ENCODE measurements at regions not wholly inside any gene's neighbourhood (a gene's known extent, or its start where the extent isn't known, plus 50 kb on each side); places are given as distances from the start of the nearest gene placed in this dataset.

DNA sequence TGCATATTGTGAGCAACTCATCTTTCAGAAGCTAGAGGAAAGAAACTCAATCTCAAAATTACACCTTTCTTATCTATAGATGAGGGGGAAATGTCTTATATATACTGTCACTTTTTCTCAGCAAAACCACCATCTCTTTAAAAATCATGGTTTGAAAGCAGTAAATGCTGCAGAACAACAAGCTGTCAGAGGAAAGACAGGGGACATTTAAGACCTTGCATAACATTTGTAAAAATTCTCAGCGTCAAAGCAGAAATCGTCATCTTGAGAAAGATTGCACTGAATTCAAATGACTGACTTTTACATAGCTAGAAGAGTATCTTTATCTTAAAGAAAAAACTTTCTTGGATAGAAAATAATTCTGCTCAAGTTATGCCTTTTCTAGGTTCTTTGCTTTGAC lies 122.2 kb upstream of the CADPS start:
- TF ChIP-seq, protein P1, sequence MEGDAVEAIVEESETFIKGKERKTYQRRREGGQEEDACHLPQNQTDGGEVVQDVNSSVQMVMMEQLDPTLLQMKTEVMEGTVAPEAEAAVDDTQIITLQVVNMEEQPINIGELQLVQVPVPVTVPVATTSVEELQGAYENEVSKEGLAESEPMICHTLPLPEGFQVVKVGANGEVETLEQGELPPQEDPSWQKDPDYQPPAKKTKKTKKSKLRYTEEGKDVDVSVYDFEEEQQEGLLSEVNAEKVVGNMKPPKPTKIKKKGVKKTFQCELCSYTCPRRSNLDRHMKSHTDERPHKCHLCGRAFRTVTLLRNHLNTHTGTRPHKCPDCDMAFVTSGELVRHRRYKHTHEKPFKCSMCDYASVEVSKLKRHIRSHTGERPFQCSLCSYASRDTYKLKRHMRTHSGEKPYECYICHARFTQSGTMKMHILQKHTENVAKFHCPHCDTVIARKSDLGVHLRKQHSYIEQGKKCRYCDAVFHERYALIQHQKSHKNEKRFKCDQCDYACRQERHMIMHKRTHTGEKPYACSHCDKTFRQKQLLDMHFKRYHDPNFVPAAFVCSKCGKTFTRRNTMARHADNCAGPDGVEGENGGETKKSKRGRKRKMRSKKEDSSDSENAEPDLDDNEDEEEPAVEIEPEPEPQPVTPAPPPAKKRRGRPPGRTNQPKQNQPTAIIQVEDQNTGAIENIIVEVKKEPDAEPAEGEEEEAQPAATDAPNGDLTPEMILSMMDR (IDR thresholded peaks at IDR 0.05), result no peak
- intact Hi-C loops (cut with DNase I, micrococcal nuclease), result no loop called here
- H3K9me3 ChIP-seq (ENCODE audit: control insufficient read depth in 1 of 2, insufficient read depth in 1 of 2, low read length in 2 of 2), result no peaks in the 10 kb centered on the region
- no peak overlapping the region for H3K4me3 ChIP-seq (ENCODE audit: low read length)
- no peak for ATAC-seq (ENCODE audit: poor library complexity)
- Mint-ChIP-seq H3K27me3 (no peaks in the 10 kb centered on the region), H3K27ac (no peak overlapping the region), H3K9me3 (peaks cover 9% of the 10 kb centered on the region), H3K36me3 (ENCODE audit: low read depth) (no peaks in the 10 kb centered on the region), H3K4me1 (ENCODE audit: low read depth) (no peaks in the 10 kb centered on the region), H3K4me3 (no peak overlapping the region)
- no peak for DNase-seq
- ChIA-PET POLR2A (no interaction called here), CTCF (no interaction called here)
- no peaks in the 10 kb centered on the region for H3K36me3 ChIP-seq (ENCODE audit: insufficient read depth, low read length)
- H3K27me3 ChIP-seq (ENCODE audit: control insufficient read depth in 1 of 2, insufficient read depth in 2 of 2, low read length in 2 of 2), result no peaks in the 10 kb centered on the region
- H3K27ac ChIP-seq (ENCODE audit: low read depth in 1 of 2, low read length in 2 of 2), result no peak overlapping the region
- H3K4me1 ChIP-seq (ENCODE audit: insufficient read depth, low read length), result no peaks in the 10 kb centered on the region

DNA sequence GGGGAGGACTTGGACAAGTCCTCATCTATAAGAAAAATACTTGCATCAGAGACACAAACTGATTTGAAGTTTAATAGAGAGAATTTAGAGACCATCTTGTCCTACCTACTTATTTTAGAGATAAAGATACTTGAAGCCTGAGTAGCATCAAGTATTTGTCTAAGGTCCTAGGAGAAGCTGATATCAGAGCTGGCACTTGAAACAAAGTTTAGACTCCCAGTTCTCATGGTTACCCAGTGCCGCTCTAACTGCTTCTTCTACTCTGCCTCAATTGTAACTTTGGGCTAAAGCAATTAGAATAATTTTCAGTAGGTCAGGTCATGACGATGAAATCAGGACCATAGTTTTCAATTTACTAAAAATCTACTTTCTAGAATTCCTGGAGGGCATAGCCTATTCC lies 123.9 kb upstream of the CADPS start:
- TF ChIP-seq, protein P1 (IDR thresholded peaks at IDR 0.05), result no peak
- Histone ChIP-seq H3K36me3 (ENCODE audit: insufficient read depth, low read length) (no peaks in the 10 kb centered on the region), H3K4me1 (ENCODE audit: insufficient read depth, low read length) (no peaks in the 10 kb centered on the region), H3K9me3 (ENCODE audit: control insufficient read depth in 1 of 2, insufficient read depth in 1 of 2, low read length in 2 of 2) (no peaks in the 10 kb centered on the region), H3K27me3 (ENCODE audit: control insufficient read depth in 1 of 2, insufficient read depth in 2 of 2, low read length in 2 of 2) (no peaks in the 10 kb centered on the region), H3K4me3 (ENCODE audit: low read length) (no peak overlapping the region), H3K27ac (ENCODE audit: low read depth in 1 of 2, low read length in 2 of 2) (no peak overlapping the region)
- ChIA-PET CTCF (no interaction called here), POLR2A (no interaction called here)
- Mint-ChIP-seq H3K27ac (no peak overlapping the region), H3K36me3 (ENCODE audit: low read depth) (no peaks in the 10 kb centered on the region), H3K4me1 (ENCODE audit: low read depth) (no peaks in the 10 kb centered on the region), H3K27me3 (no peaks in the 10 kb centered on the region), H3K4me3 (no peak overlapping the region), H3K9me3 (peaks cover 8% of the 10 kb centered on the region)
- ATAC-seq (ENCODE audit: poor library complexity) (no peak), DNase-seq (no peak)
- intact Hi-C loops (cut with DNase I, micrococcal nuclease), result no loop called here

DNA sequence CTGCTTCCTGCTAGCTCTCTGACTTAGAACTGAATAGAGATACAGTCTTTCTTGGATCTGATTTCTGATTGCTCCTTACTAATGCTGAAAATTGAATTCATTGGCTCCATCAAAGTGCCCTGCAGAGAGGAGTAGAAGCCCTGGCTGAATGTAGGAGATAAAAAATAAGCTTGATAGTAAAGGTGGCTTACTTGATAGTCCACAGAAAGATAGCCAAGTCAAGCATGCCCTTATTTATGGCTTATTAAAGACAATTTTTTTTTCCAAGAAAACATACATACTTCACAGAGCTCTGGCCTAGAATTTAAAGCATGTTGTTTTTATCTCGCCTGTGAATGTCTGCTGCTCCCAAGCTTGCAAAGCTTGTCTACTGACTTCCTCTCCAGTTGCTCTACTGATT lies 124.6 kb upstream of the CADPS start:
- intact Hi-C loops (cut with DNase I, micrococcal nuclease), result no loop called here
- POLR2A ChIA-PET, result no interaction called here
- Histone ChIP-seq H3K4me3 (ENCODE audit: low read length) (no peak overlapping the region), H3K9me3 (ENCODE audit: control insufficient read depth in 1 of 2, insufficient read depth in 1 of 2, low read length in 2 of 2) (no peaks in the 10 kb centered on the region), H3K27me3 (ENCODE audit: control insufficient read depth in 1 of 2, insufficient read depth in 2 of 2, low read length in 2 of 2) (no peaks in the 10 kb centered on the region), H3K36me3 (ENCODE audit: insufficient read depth, low read length) (no peaks in the 10 kb centered on the region), H3K4me1 (ENCODE audit: insufficient read depth, low read length) (no peaks in the 10 kb centered on the region), H3K27ac (ENCODE audit: low read depth in 1 of 2, low read length in 2 of 2) (no peak overlapping the region)
- no peaks in the 10 kb centered on the region for H3K27me3 Mint-ChIP-seq
- ATAC-seq (ENCODE audit: poor library complexity), result no peak
- no peak overlapping the region for H3K4me3 Mint-ChIP-seq
- no peaks in the 10 kb centered on the region for H3K36me3 Mint-ChIP-seq (ENCODE audit: low read depth)
- no peak overlapping the region for H3K27ac Mint-ChIP-seq
- TF ChIP-seq, protein P1 (IDR thresholded peaks at IDR 0.05), result no peak
- H3K9me3 Mint-ChIP-seq, result peaks cover 8% of the 10 kb centered on the region
- CTCF ChIA-PET, result no interaction called here
- H3K4me1 Mint-ChIP-seq (ENCODE audit: low read depth), result no peaks in the 10 kb centered on the region
- no peak for DNase-seq
